Upper lobe of right lung (tissue), 1 donor: ENCODE measurements at regions not wholly inside any gene's neighbourhood (a gene's known extent, or its start where the extent isn't known, plus 50 kb on each side); places are given as distances from the start of the nearest gene placed in this dataset.

ENCODE experiments used
- ATAC-seq: fragments of 200-7000 bp; cut with Tn5 transposase; one replicate; pipeline ENCODE4 v1.9.1; 2020; ENCODE audit warnings: mild to moderate bottlenecking, moderate library complexity
- DNase-seq: peaks from one replicate; pipeline ENCODE4 v3.0.0-alpha.2; 2020
- H3K27ac ChIP-seq: fragments of 200-600 bp; one replicate; pipeline ENCODE4 v1.8.0; 2022
- H3K27me3 ChIP-seq: fragments of 200-600 bp; one replicate; pipeline ENCODE4 v1.8.0; 2022; ENCODE audit warnings: mild to moderate bottlenecking
- H3K36me3 ChIP-seq: fragments of 200-600 bp; one replicate; pipeline ENCODE4 v1.8.0; 2022
- H3K4me1 ChIP-seq: fragments of 200-600 bp; one replicate; pipeline ENCODE4 v1.8.0; 2022
- H3K4me3 ChIP-seq: fragments of 200-600 bp; one replicate; pipeline ENCODE4 v1.8.0; 2022; ENCODE audit warnings: mild to moderate bottlenecking
- H3K9me3 ChIP-seq: fragments of 200-600 bp; one replicate; pipeline ENCODE4 v1.8.0; 2022
- CTCF ChIP-seq: fragments of 200-600 bp; IDR thresholded peaks from one replicate; pipeline ENCODE4 v1.8.0; 2022; ENCODE audit warnings: antibody characterized with exemption
- intact Hi-C: fragments of 100-400 bp; cut with DNase I; formaldehyde crosslinking; loops from one replicate; pipeline ENCODE4 v1.11.0; 2022
- donor health status: DM: no; HTN: yes; CAD: no; lungs with severe emphysema.

GRCh38 chr10:34872820-34873219, 57.7 kb upstream of the PARD3 start:
- no peak for DNase-seq
- Histone ChIP-seq H3K4me3 (no peak overlapping the region), H3K9me3 (no peaks in the 10 kb centered on the region), H3K27me3 (no peaks in the 10 kb centered on the region), H3K36me3 (no peaks in the 10 kb centered on the region), H3K27ac (no peak overlapping the region), H3K4me1 (no peaks in the 10 kb centered on the region)
- ATAC-seq: no peak
- TF ChIP-seq CTCF: no peak
- intact Hi-C loops: no loop called here

GRCh38 chr10:34869135-34869836, 54.2 kb upstream of the PARD3 start:
- no peak overlapping the region for H3K4me3 ChIP-seq
- no peaks in the 10 kb centered on the region for H3K36me3 ChIP-seq
- no peak for DNase-seq
- ATAC-seq: no peak
- H3K27me3 ChIP-seq: no peaks in the 10 kb centered on the region
- TF ChIP-seq CTCF: no peak
- no peaks in the 10 kb centered on the region for H3K9me3 ChIP-seq
- no peaks in the 10 kb centered on the region for H3K4me1 ChIP-seq
- intact Hi-C loops: no loop called here
- no peak overlapping the region for H3K27ac ChIP-seq

DNA sequence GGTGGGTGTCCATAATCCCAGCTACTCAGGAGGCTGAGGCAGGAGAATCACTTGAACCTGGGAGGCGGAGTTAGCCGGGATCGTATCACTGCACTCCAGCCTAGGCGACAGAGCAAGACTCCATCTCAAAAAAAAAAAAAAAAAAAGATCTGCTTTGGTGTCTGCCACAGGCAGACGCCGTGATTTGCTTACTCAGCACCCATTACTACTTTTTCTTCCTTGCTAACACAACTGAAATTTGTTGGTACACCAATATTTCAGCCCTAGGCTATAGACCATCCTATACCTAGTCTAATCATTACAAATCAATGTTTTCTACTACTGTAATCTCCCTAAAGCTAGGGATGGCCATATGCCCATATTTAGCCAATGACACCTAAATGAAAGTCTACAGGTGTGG, 53.5 kb upstream of the PARD3 start:
- intact Hi-C loops: no loop called here
- no peak for DNase-seq
- no peak for TF ChIP-seq CTCF
- no peak overlapping the region for H3K4me3 ChIP-seq
- no peaks in the 10 kb centered on the region for H3K9me3 ChIP-seq
- ATAC-seq: no peak
- no peak overlapping the region for H3K27ac ChIP-seq
- H3K4me1 ChIP-seq: no peaks in the 10 kb centered on the region
- no peaks in the 10 kb centered on the region for H3K27me3 ChIP-seq
- H3K36me3 ChIP-seq: no peaks in the 10 kb centered on the region

DNA sequence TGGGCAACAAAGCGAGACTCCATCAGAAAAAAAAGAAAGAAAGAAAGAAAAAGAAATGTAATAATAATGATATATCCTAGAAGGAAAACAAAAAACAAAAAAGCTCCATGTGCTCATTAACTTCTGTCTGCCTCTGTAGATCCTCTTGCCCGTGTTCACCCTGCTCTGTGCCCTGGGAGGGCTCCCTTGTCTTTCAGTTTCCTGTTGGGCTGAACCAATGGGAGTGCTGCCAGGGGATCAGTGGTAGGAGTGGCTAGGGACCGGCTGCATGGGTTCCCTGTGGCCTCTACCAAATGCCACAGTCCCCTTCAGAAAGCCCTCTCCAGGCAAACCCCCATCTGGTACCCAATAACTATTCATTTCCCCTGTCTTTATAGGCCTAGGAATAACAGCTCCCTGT, 51.8 kb upstream of the PARD3 start:
- no peaks in the 10 kb centered on the region for H3K27me3 ChIP-seq
- H3K36me3 ChIP-seq: no peaks in the 10 kb centered on the region
- H3K4me3 ChIP-seq: no peak overlapping the region
- intact Hi-C loops: no loop called here
- no peak for DNase-seq
- no peaks in the 10 kb centered on the region for H3K9me3 ChIP-seq
- H3K27ac ChIP-seq: no peak overlapping the region
- H3K4me1 ChIP-seq: no peaks in the 10 kb centered on the region
- ATAC-seq: no peak
- no peak for TF ChIP-seq CTCF
